ENCODE measurements at regions not wholly inside any gene's neighbourhood (a gene's known extent, or its start where the extent isn't known, plus 50 kb on each side); places are given as distances from the start of the nearest gene placed in this dataset.

- Histone ChIP-seq H3K4me3 (ENCODE audit: low read length in 3 of 3) (no peak overlapping the region), H3K4me1 (ENCODE audit: control insufficient read depth in 2 of 3, insufficient read depth in 2 of 3, low read depth in 1 of 3, low read length in 3 of 3) (peaks cover 0 to 5% (median 0%) of the 10 kb centered on the region in 3 donors), H3K9ac (ENCODE audit: low read length in 3 of 3) (no peak overlapping the region), H3K27me3 (ENCODE audit: control insufficient read depth, insufficient read depth, low read length) (no peaks in the 10 kb centered on the region), H3K9me3 (ENCODE audit: control insufficient read depth in 2 of 3, insufficient read depth in 1 of 3, low read length in 3 of 3) (no peaks in the 10 kb centered on the region), H3K27ac (ENCODE audit: low read depth in 2 of 2, low read length in 2 of 2) (no peak overlapping the region), H3K36me3 (ENCODE audit: control insufficient read depth in 2 of 3, insufficient read depth in 3 of 3, low read length in 3 of 3) (no peaks in the 10 kb centered on the region)
- TF ChIP-seq, protein P1, sequence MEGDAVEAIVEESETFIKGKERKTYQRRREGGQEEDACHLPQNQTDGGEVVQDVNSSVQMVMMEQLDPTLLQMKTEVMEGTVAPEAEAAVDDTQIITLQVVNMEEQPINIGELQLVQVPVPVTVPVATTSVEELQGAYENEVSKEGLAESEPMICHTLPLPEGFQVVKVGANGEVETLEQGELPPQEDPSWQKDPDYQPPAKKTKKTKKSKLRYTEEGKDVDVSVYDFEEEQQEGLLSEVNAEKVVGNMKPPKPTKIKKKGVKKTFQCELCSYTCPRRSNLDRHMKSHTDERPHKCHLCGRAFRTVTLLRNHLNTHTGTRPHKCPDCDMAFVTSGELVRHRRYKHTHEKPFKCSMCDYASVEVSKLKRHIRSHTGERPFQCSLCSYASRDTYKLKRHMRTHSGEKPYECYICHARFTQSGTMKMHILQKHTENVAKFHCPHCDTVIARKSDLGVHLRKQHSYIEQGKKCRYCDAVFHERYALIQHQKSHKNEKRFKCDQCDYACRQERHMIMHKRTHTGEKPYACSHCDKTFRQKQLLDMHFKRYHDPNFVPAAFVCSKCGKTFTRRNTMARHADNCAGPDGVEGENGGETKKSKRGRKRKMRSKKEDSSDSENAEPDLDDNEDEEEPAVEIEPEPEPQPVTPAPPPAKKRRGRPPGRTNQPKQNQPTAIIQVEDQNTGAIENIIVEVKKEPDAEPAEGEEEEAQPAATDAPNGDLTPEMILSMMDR (IDR thresholded peaks at IDR 0.05; ENCODE audit: borderline replicate concordance, extremely low read depth, insufficient read depth): no peak
- DNase-seq (no peak), FAIRE-seq (no peak)
- intact Hi-C loops (cut with DNase I): no loop called here
These were observed 343.2 kb upstream of the UMPS start for GRCh38 chr3:124386996-124387595.

- Histone ChIP-seq H3K27me3 (ENCODE audit: control insufficient read depth, insufficient read depth, low read length) (no peaks in the 10 kb centered on the region), H3K4me1 (ENCODE audit: control insufficient read depth in 2 of 3, insufficient read depth in 2 of 3, low read depth in 1 of 3, low read length in 3 of 3) (peaks cover 0 to 8% (median 5%) of the 10 kb centered on the region in 3 donors), H3K36me3 (ENCODE audit: control insufficient read depth in 2 of 3, insufficient read depth in 3 of 3, low read length in 3 of 3) (no peaks in the 10 kb centered on the region), H3K9ac (ENCODE audit: low read length in 3 of 3) (no peak overlapping the region), H3K4me3 (ENCODE audit: low read length in 3 of 3) (no peak overlapping the region), H3K27ac (ENCODE audit: low read depth in 2 of 2, low read length in 2 of 2) (no peak overlapping the region), H3K9me3 (ENCODE audit: control insufficient read depth in 2 of 3, insufficient read depth in 1 of 3, low read length in 3 of 3) (no peaks in the 10 kb centered on the region)
- no peak for DNase-seq
- intact Hi-C loops (cut with DNase I): no loop called here
- TF ChIP-seq, protein P1 (IDR thresholded peaks at IDR 0.05; ENCODE audit: borderline replicate concordance, extremely low read depth, insufficient read depth): no peak
- no peak for FAIRE-seq
These were observed 338.5 kb upstream of the UMPS start for GRCh38 chr3:124391774-124392173.

DNA sequence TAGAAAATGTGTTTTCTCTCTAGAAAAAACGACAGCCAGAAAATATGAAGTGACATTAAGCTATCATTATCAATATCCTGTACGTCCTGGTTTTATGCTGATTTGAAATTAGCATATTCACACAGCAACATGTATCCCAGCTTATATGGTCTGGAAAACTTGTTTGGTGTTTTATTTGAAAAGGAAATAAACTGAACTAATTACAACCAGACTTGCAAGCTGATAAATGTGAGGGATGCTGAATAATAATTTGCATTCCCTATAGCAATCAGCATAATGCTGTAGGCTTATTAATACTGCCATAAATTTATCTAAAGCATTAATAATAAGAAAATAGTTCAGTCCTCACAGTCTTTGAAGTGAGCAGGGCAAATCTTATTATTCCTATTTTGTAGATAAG is 336.9 kb upstream of the UMPS start:
- TF ChIP-seq, protein P1 (IDR thresholded peaks at IDR 0.05; ENCODE audit: borderline replicate concordance, extremely low read depth, insufficient read depth): no peak
- intact Hi-C loops (cut with DNase I): no loop called here
- Histone ChIP-seq H3K9ac (ENCODE audit: low read length in 3 of 3) (no peak overlapping the region), H3K4me3 (ENCODE audit: low read length in 3 of 3) (no peak overlapping the region), H3K36me3 (ENCODE audit: control insufficient read depth in 2 of 3, insufficient read depth in 3 of 3, low read length in 3 of 3) (no peaks in the 10 kb centered on the region), H3K4me1 (ENCODE audit: control insufficient read depth in 2 of 3, insufficient read depth in 2 of 3, low read depth in 1 of 3, low read length in 3 of 3) (peaks cover 0 to 5% (median 3%) of the 10 kb centered on the region in 3 donors), H3K27ac (ENCODE audit: low read depth in 2 of 2, low read length in 2 of 2) (no peak overlapping the region), H3K27me3 (ENCODE audit: control insufficient read depth, insufficient read depth, low read length) (no peaks in the 10 kb centered on the region), H3K9me3 (ENCODE audit: control insufficient read depth in 2 of 3, insufficient read depth in 1 of 3, low read length in 3 of 3) (no peaks in the 10 kb centered on the region)
- DNase-seq: no peak
- no peak for FAIRE-seq

- FAIRE-seq: no peak
- H3K9me3 ChIP-seq (ENCODE audit: control insufficient read depth in 2 of 3, insufficient read depth in 1 of 3, low read length in 3 of 3): no peaks in the 10 kb centered on the region
- no peak overlapping the region for H3K4me3 ChIP-seq (ENCODE audit: low read length in 3 of 3)
- intact Hi-C loops (cut with DNase I): no loop called here
- no peaks in the 10 kb centered on the region for H3K36me3 ChIP-seq (ENCODE audit: control insufficient read depth in 2 of 3, insufficient read depth in 3 of 3, low read length in 3 of 3)
- H3K27me3 ChIP-seq (ENCODE audit: control insufficient read depth, insufficient read depth, low read length): no peaks in the 10 kb centered on the region
- no peak for DNase-seq
- TF ChIP-seq, protein P1 (IDR thresholded peaks at IDR 0.05; ENCODE audit: borderline replicate concordance, extremely low read depth, insufficient read depth): no peak
- H3K9ac ChIP-seq (ENCODE audit: low read length in 3 of 3): no peak overlapping the region
- peaks cover 0 to 5% (median 3%) of the 10 kb centered on the region in 3 donors for H3K4me1 ChIP-seq (ENCODE audit: control insufficient read depth in 2 of 3, insufficient read depth in 2 of 3, low read depth in 1 of 3, low read length in 3 of 3)
- no peak overlapping the region for H3K27ac ChIP-seq (ENCODE audit: low read depth in 2 of 2, low read length in 2 of 2)
These were observed 335.1 kb upstream of the UMPS start for GRCh38 chr3:124395162-124395561.
